Tibial nerve (tissue), 3 donors: ENCODE measurements at regions not wholly inside any gene's neighbourhood (a gene's known extent, or its start where the extent isn't known, plus 50 kb on each side); places are given as distances from the start of the nearest gene placed in this dataset.

Source experiments
- POLR2A ChIP-seq, 2 donors: fragments of 450-650 bp; IDR thresholded peaks; one replicate each; pipeline ENCODE4 v1.6.1; 2017; ENCODE audit warnings: antibody characterized with exemption in 2 of 2, mild to moderate bottlenecking in 2 of 2, moderate library complexity in 2 of 2
- TF ChIP-seq, protein P1 (sequence below), 5 experiments: fragments of 200-600 bp in 3 of 5; fragments of 450-650 bp in 2 of 5; sonication (generic) in 3 of 5; IDR thresholded peaks; one replicate each; pipeline ENCODE4 v1.5.1; 2016 to 2019; ENCODE audit warnings: antibody characterized with exemption in 5 of 5, mild to moderate bottlenecking in 3 of 5, moderate library complexity in 2 of 5

DNA sequence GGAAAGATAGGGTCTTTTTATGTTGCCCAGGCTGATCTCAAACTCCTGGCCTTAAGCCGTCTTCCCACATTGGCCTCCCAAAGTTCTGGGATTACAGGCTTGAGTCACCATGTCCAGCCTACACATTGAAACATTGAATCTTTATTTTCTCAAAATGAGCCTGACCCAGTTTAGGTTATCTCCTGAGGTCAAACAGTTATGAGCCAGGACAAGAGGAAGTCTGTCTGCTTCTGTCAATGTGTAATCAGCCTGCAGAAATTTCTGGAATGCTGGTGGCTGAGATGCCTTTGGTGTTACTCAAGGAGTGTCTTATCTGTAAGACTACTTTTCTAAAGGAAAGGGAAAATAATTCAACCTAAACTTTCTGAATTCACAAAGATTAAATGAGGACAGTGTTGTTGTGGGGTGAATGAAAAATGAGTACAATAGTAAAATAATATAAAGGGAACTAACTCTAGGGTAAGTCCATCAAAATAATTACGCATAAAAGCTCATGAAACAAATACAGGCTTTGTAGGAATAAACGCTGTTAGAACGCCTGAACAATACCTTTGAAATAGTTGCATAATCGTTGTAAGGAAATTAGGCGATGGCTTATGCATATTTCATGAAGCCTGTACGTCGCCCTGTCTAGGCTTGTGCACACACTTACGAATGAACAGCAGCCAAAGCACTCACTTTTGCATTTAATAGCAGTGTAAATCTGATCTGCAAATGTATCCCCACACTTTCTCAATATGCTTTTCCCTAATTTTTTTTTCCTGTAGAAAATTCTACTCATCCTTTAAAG is 260.8 kb downstream of the RDH14 start:
- no peak for TF ChIP-seq POLR2A (IDR thresholded peaks at IDR 0.05)
- TF ChIP-seq, protein P1, sequence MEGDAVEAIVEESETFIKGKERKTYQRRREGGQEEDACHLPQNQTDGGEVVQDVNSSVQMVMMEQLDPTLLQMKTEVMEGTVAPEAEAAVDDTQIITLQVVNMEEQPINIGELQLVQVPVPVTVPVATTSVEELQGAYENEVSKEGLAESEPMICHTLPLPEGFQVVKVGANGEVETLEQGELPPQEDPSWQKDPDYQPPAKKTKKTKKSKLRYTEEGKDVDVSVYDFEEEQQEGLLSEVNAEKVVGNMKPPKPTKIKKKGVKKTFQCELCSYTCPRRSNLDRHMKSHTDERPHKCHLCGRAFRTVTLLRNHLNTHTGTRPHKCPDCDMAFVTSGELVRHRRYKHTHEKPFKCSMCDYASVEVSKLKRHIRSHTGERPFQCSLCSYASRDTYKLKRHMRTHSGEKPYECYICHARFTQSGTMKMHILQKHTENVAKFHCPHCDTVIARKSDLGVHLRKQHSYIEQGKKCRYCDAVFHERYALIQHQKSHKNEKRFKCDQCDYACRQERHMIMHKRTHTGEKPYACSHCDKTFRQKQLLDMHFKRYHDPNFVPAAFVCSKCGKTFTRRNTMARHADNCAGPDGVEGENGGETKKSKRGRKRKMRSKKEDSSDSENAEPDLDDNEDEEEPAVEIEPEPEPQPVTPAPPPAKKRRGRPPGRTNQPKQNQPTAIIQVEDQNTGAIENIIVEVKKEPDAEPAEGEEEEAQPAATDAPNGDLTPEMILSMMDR (IDR thresholded peaks at IDR 0.05), result no peak
